RKO (cell line): ENCODE measurements at regions not wholly inside any gene's neighbourhood (a gene's known extent, or its start where the extent isn't known, plus 50 kb on each side); places are given as distances from the start of the nearest gene placed in this dataset.

ENCODE experiments used
- DNase-seq: peaks from one replicate; pipeline ENCODE4 v3.0.0-alpha.2; 2016; ENCODE audit warnings: low spot score

GRCh38 chrX:143171703-143172102 is 146.0 kb downstream of the SPANXN4 start:
- DNase-seq, result no peak

GRCh38 chrX:143165778-143166177 is 140.1 kb downstream of the SPANXN4 start:
- DNase-seq, result no peak

GRCh38 chrX:143139681-143140080 is 114.0 kb downstream of the SPANXN4 start:
- no peak for DNase-seq

GRCh38 chrX:143121477-143121876 is 95.7 kb downstream of the SPANXN4 start:
- no peak for DNase-seq

GRCh38 chrX:143115466-143115865 is 89.7 kb downstream of the SPANXN4 start:
- no peak for DNase-seq

GRCh38 chrX:143095816-143096215 is 70.1 kb downstream of the SPANXN4 start:
- DNase-seq, result no peak

GRCh38 chrX:143095321-143095720 is 69.6 kb downstream of the SPANXN4 start:
- no peak for DNase-seq

- DNase-seq, result no peak
Measured at GRCh38 chrX:143094417-143095023, 68.8 kb downstream of the SPANXN4 start.
